Activated T-helper 2 cell treated with anti-CD3 and anti-CD28 coated beads, Interferon-gamma antibody, Interleukin-2, Interleukin-4, amounts not matched to agents 10 μg/mL and 5 μg/mL and 100 μg/mL, durations not matched to agents 14 hours and 24 hours and 36 hours (primary cell): ENCODE measurements at regions not wholly inside any gene's neighbourhood (a gene's known extent, or its start where the extent isn't known, plus 50 kb on each side); places are given as distances from the start of the nearest gene placed in this dataset.

ENCODE experiments used
- DNase-seq: peaks from one replicate; pipeline ENCODE4 v3.0.0; 2021; ENCODE audit warnings: low spot score
- H3K27ac Mint-ChIP-seq: one replicate; pipeline ENCODE4 v1.8.0; 2021; ENCODE audit warnings: mixed read lengths
- H3K27me3 Mint-ChIP-seq: one replicate; pipeline ENCODE4 v1.8.0; 2021; ENCODE audit warnings: low read depth, mixed read lengths
- H3K36me3 Mint-ChIP-seq: one replicate; pipeline ENCODE4 v1.8.0; 2021; ENCODE audit warnings: low read depth, mixed read lengths
- H3K4me1 Mint-ChIP-seq: one replicate; pipeline ENCODE4 v1.8.0; 2021; ENCODE audit warnings: low read depth, mixed read lengths
- H3K4me3 Mint-ChIP-seq: one replicate; pipeline ENCODE4 v1.8.0; 2021; ENCODE audit warnings: low read depth, mild to moderate bottlenecking, moderate library complexity, mixed read lengths
- H3K9me3 Mint-ChIP-seq: one replicate; pipeline ENCODE4 v1.8.0; 2021; ENCODE audit warnings: mixed read lengths
- intact Hi-C: fragments of 100-400 bp; cut with micrococcal nuclease; formaldehyde crosslinking; loops from one replicate; pipeline ENCODE4 v1.15.1; 2023

DNA sequence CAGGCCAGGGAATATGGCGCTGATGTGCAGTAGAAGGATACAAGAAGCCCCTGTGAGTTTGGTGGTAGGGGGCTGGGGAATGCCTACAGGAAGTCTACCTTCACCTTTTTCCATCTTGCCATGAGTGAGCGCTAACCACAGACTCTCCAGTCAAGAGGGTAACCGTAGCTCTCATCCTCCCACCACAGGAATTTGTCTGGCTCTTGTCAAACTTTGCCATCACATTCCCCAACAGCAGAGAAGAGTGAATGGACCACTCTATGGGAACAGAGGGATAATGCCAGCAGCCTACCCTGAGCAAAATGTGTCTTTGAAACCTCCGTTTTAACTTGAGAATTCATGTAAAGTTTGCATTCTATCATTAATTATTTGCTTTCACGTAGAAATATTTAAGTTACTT lies 168.3 kb downstream of the NRP2 start:
- no peak overlapping the region for H3K27ac Mint-ChIP-seq
- H3K36me3 Mint-ChIP-seq, result no peaks in the 10 kb centered on the region
- DNase-seq, result no peak
- H3K27me3 Mint-ChIP-seq, result peaks cover 25% of the 10 kb centered on the region
- intact Hi-C loops, result no loop called here
- H3K9me3 Mint-ChIP-seq, result no peaks in the 10 kb centered on the region
- H3K4me1 Mint-ChIP-seq, result no peaks in the 10 kb centered on the region
- no peak overlapping the region for H3K4me3 Mint-ChIP-seq

DNA sequence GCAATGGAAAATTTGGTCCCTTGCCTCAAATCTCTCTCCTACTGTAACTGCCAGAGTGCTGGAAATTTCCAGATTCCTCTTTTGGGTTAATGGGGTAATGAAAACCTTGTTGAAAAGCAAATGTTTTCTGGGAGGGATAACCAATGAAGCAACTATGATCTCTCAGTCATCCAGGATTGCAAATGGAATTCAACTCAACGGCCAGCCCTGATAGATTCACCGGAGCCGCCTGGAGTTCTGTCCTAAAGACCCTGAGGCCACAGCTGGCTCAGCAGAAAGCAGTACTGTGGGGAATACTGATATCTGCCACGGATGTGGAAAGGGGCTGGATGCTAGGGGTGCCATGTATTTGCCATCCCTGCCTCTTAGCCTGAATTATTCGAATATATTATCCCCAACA lies 167.8 kb downstream of the NRP2 start:
- Mint-ChIP-seq H3K4me1 (no peaks in the 10 kb centered on the region), H3K27me3 (peaks cover 22% of the 10 kb centered on the region), H3K9me3 (no peaks in the 10 kb centered on the region), H3K27ac (no peak overlapping the region), H3K36me3 (no peaks in the 10 kb centered on the region), H3K4me3 (no peak overlapping the region)
- DNase-seq, result no peak
- intact Hi-C loops, result no loop called here

DNA sequence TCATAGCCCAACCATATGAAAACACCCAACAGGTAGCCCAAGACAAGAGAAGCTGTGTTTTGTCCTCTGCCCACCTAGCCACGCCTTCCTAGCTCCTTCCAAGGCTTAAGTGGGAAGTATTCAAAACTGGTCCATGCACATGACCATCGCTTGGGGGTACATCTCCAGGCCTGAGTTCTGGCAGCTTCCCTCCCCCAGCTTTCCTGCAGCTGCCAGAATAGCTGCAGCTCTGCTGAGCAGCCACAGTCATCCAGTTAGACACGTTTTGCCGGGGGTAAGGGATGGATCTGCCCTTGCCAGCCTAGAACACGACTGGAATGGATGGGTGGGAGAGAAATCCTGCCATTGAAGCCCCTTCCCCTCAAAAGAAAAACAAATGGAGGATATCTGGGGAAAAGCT lies 166.8 kb downstream of the NRP2 start:
- DNase-seq, result no peak
- no peaks in the 10 kb centered on the region for H3K9me3 Mint-ChIP-seq
- no peak overlapping the region for H3K27ac Mint-ChIP-seq
- H3K27me3 Mint-ChIP-seq, result peaks cover 20% of the 10 kb centered on the region
- intact Hi-C loops, result no loop called here
- no peaks in the 10 kb centered on the region for H3K36me3 Mint-ChIP-seq
- no peaks in the 10 kb centered on the region for H3K4me1 Mint-ChIP-seq
- no peak overlapping the region for H3K4me3 Mint-ChIP-seq

DNA sequence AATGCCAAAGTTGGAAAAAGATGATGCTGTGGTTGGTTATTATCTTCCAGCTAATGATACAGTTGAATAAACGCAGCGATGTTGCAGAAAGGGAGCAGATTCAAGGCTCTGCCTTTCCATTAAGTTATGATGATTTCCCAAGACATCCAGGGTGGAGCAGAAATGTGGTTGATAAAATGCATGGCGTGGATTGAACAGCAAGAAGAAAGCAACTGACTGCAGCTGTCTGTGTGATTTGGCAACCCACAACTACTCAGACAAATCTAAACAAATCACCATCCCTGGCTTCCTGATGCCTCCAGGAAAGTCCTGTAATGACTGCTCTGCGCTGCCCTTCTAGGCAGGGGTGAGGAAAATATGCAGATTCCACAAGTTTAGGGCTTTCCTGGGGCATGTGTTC lies 166.3 kb downstream of the NRP2 start:
- H3K9me3 Mint-ChIP-seq, result no peaks in the 10 kb centered on the region
- peaks cover 20% of the 10 kb centered on the region for H3K27me3 Mint-ChIP-seq
- H3K4me1 Mint-ChIP-seq, result no peaks in the 10 kb centered on the region
- intact Hi-C loops, result no loop called here
- no peak overlapping the region for H3K27ac Mint-ChIP-seq
- DNase-seq, result no peak
- H3K4me3 Mint-ChIP-seq, result no peak overlapping the region
- H3K36me3 Mint-ChIP-seq, result no peaks in the 10 kb centered on the region
